HFF-Myc (cell line): ENCODE measurements at regions not wholly inside any gene's neighbourhood (a gene's known extent, or its start where the extent isn't known, plus 50 kb on each side); places are given as distances from the start of the nearest gene placed in this dataset.
"Not testable (repeated sequence)": the region's sequence is repeated elsewhere in the genome, so short reads cannot be mapped to it uniquely, and the experiment has no call there.

ENCODE experiments used
- DNase-seq: peaks from one replicate; pipeline ENCODE4 v3.0.0-alpha.2; 2011; ENCODE audit warnings: low read depth; ENCODE audit errors: extremely low read depth
- H3K4me3 ChIP-seq: replicated peaks from 2 replicates; pipeline ENCODE4 v1.5.1; 2011; ENCODE audit warnings: low read depth, mild to moderate bottlenecking, control low read depth, low read length
- CTCF ChIP-seq: IDR thresholded peaks from 2 replicates; pipeline ENCODE4 v1.5.1; 2012; ENCODE audit warnings: mild to moderate bottlenecking, low read depth, low read length, control low read depth; ENCODE audit errors: missing control alignments

- no peak for DNase-seq
These were observed 451.0 kb upstream of the RGS18 start for GRCh38 chr1:191707288-191707687.

GRCh38 chr1:191709215-191709614, 449.0 kb upstream of the RGS18 start:
- no peak overlapping the region for H3K4me3 ChIP-seq
- no peak for DNase-seq
- no peak for TF ChIP-seq CTCF

More at GRCh38 chr1:191707288-191707687, 451.0 kb upstream of the RGS18 start:
- no peak for TF ChIP-seq CTCF
- no peak overlapping the region for H3K4me3 ChIP-seq

- no peak overlapping the region for H3K4me3 ChIP-seq
- no peak for TF ChIP-seq CTCF
- no peak for DNase-seq
These were observed 446.3 kb upstream of the RGS18 start for GRCh38 chr1:191711961-191712360.

- no peak overlapping the region for H3K4me3 ChIP-seq
- no peak for DNase-seq
- no peak for TF ChIP-seq CTCF
These were observed 443.4 kb upstream of the RGS18 start for GRCh38 chr1:191714845-191715244.

- DNase-seq = no peak
- no peak for TF ChIP-seq CTCF
- H3K4me3 ChIP-seq = no peak overlapping the region
These were observed 428.5 kb upstream of the RGS18 start for GRCh38 chr1:191729742-191730141.

GRCh38 chr1:191731608-191732302, 426.5 kb upstream of the RGS18 start:
- H3K4me3 ChIP-seq, DNase-seq: not testable (repeated sequence)

GRCh38 chr1:191734321-191734720, 423.9 kb upstream of the RGS18 start:
- no peak for DNase-seq
- no peak for TF ChIP-seq CTCF
- H3K4me3 ChIP-seq = no peak overlapping the region
